SK-N-SH treated with all-trans-retinoic acid at 6 μM for 48 hours (cell line): ENCODE measurements at regions not wholly inside any gene's neighbourhood (a gene's known extent, or its start where the extent isn't known, plus 50 kb on each side); places are given as distances from the start of the nearest gene placed in this dataset.

ENCODE experiments used
- ATAC-seq: fragments of 200-7000 bp; cut with Tn5 transposase; 3 replicates; pipeline ENCODE4 v1.9.1; 2020; ENCODE audit warnings: mild to moderate bottlenecking, moderate library complexity
- ARNTL ChIP-seq: fragments of 450-650 bp; formaldehyde crosslinking; IDR thresholded peaks from 2 replicates; pipeline ENCODE4 v1.5.0; 2020; ENCODE audit warnings: low read depth, mild to moderate bottlenecking, moderate library complexity, borderline replicate concordance
- BACH2 ChIP-seq: fragments of 250-450 bp; sonication (Bioruptor Pico); IDR thresholded peaks from 2 replicates; pipeline ENCODE4 v1.9.0; 2021; ENCODE audit warnings: mild to moderate bottlenecking, borderline replicate concordance
- CSDC2 ChIP-seq: fragments of 250-450 bp; sonication (Bioruptor Pico); IDR thresholded peaks from 2 replicates; pipeline ENCODE4 v1.5.0; 2020; ENCODE audit warnings: mild to moderate bottlenecking, moderate library complexity
- CSRNP3 ChIP-seq: fragments of 250-450 bp; sonication (Bioruptor Pico); IDR thresholded peaks from 2 replicates; pipeline ENCODE4 v1.5.1; 2021; ENCODE audit warnings: mild to moderate bottlenecking, moderate library complexity
- ESRRG ChIP-seq: fragments of 250-450 bp; sonication (Bioruptor Pico); IDR thresholded peaks from 2 replicates; pipeline ENCODE4 v1.6.1; 2021; ENCODE audit warnings: mild to moderate bottlenecking
- GLIS3 ChIP-seq: fragments of 250-450 bp; sonication (Bioruptor Pico); IDR thresholded peaks from 2 replicates; pipeline ENCODE4 v1.5.0; 2020; ENCODE audit warnings: mild to moderate bottlenecking, moderate library complexity
- ISL1 ChIP-seq: fragments of 250-450 bp; sonication (Bioruptor Pico); IDR thresholded peaks from 2 replicates; pipeline ENCODE4 v2.1.2; 2022; ENCODE audit warnings: mild to moderate bottlenecking, moderate library complexity
- OSR1 ChIP-seq: fragments of 250-450 bp; sonication (Bioruptor Pico); IDR thresholded peaks from 2 replicates; pipeline ENCODE4 v1.8.0; 2022; ENCODE audit warnings: moderate library complexity, mild to moderate bottlenecking, inconsistent platforms
- PATZ1 ChIP-seq: fragments of 250-450 bp; sonication (Bioruptor Pico); IDR thresholded peaks from 2 replicates; pipeline ENCODE4 v1.8.0; 2020; ENCODE audit warnings: mild to moderate bottlenecking, moderate library complexity, borderline replicate concordance
- PPARA ChIP-seq: fragments of 250-450 bp; sonication (Bioruptor Pico); IDR thresholded peaks from 2 replicates; pipeline ENCODE4 v1.5.0; 2020; ENCODE audit warnings: mild to moderate bottlenecking, borderline replicate concordance
- RARB ChIP-seq: fragments of 250-450 bp; sonication (Bioruptor Pico); IDR thresholded peaks from 2 replicates; pipeline ENCODE4 v1.8.0; 2021; ENCODE audit warnings: mild to moderate bottlenecking, moderate library complexity
- SNAI2 ChIP-seq: fragments of 250-450 bp; sonication (Bioruptor Pico); IDR thresholded peaks from 2 replicates; pipeline ENCODE4 v1.5.0; 2020; ENCODE audit warnings: mild to moderate bottlenecking, moderate library complexity
- TCF4 ChIP-seq: fragments of 250-450 bp; sonication (Bioruptor Pico); IDR thresholded peaks from 2 replicates; pipeline ENCODE4 v1.8.0; 2021; ENCODE audit warnings: mild to moderate bottlenecking, moderate library complexity, borderline replicate concordance
- TOX ChIP-seq: fragments of 250-450 bp; sonication (Bioruptor Pico); IDR thresholded peaks from 2 replicates; pipeline ENCODE4 v1.8.0; 2021; ENCODE audit warnings: mild to moderate bottlenecking, moderate library complexity, borderline replicate concordance
- TSHZ2 ChIP-seq: fragments of 250-450 bp; sonication (Bioruptor Pico); IDR thresholded peaks from 2 replicates; pipeline ENCODE4 v1.5.0; 2020; ENCODE audit warnings: mild to moderate bottlenecking, moderate library complexity
- ZC3H10 ChIP-seq: fragments of 250-450 bp; sonication (Bioruptor Pico); IDR thresholded peaks from 2 replicates; pipeline ENCODE4 v1.5.1; 2021; ENCODE audit warnings: mild to moderate bottlenecking, moderate library complexity
- ZFP3 ChIP-seq: fragments of 250-450 bp; sonication (Bioruptor Pico); IDR thresholded peaks from 2 replicates; pipeline ENCODE4 v1.5.0; 2020; ENCODE audit warnings: mild to moderate bottlenecking, moderate library complexity
- ZFP30 ChIP-seq: fragments of 450-650 bp; formaldehyde crosslinking; IDR thresholded peaks from 2 replicates; pipeline ENCODE4 v1.5.0; 2022; ENCODE audit warnings: mild to moderate bottlenecking, moderate library complexity
- ZNF565 ChIP-seq: fragments of 450-650 bp; formaldehyde crosslinking; conservative IDR thresholded peaks from 2 replicates; pipeline ENCODE4 v1.5.0; 2020; ENCODE audit warnings: low read depth, mild to moderate bottlenecking, moderate library complexity
- ZNF70 ChIP-seq: fragments of 450-650 bp; formaldehyde crosslinking; IDR thresholded peaks from 2 replicates; pipeline ENCODE4 v1.5.0; 2020; ENCODE audit warnings: mild to moderate bottlenecking, moderate library complexity
- ZNF8 ChIP-seq: fragments of 450-650 bp; formaldehyde crosslinking; IDR thresholded peaks from 2 replicates; pipeline ENCODE4 v1.5.0; 2020; ENCODE audit warnings: mild to moderate bottlenecking, moderate library complexity

- TF ChIP-seq CSRNP3 (CRISPR knock-in tag) (no peak), TCF4 (no peak), PATZ1 (CRISPR knock-in tag) (no peak), ESRRG (CRISPR knock-in tag) (no peak), PPARA (CRISPR knock-in tag) (no peak), ZNF565 (CRISPR knock-in tag) (no peak)
- TF ChIP-seq, all 23 proteins: peak for 0
Measured at GRCh38 chr14:98503086-98503815, 768.7 kb downstream of the BCL11B start (continued).

- no peak for ATAC-seq
- TF ChIP-seq ZFP30 (no peak), ZNF70 (CRISPR knock-in tag) (no peak), TCF4 (no peak), ZC3H10 (CRISPR knock-in tag) (no peak), ESRRG (CRISPR knock-in tag) (no peak), OSR1 (no peak), TSHZ2 (CRISPR knock-in tag) (no peak), ZNF565 (CRISPR knock-in tag) (no peak), ARNTL (CRISPR knock-in tag) (no peak), SNAI2 (CRISPR knock-in tag) (no peak), TOX (no peak)
Measured at GRCh38 chr14:98507264-98507663, 764.7 kb downstream of the BCL11B start.

- TF ChIP-seq PPARA (CRISPR knock-in tag) (no peak), ZNF565 (CRISPR knock-in tag) (no peak), CSDC2 (CRISPR knock-in tag) (no peak), ISL1 (CRISPR knock-in tag) (no peak), OSR1 (no peak), ESRRG (CRISPR knock-in tag) (no peak), ZNF70 (CRISPR knock-in tag) (no peak), ARNTL (CRISPR knock-in tag) (no peak), TCF4 (no peak), ZNF8 (CRISPR knock-in tag) (no peak), GLIS3 (CRISPR knock-in tag) (no peak), ZFP3 (CRISPR knock-in tag) (no peak), ZFP30 (no peak), TSHZ2 (CRISPR knock-in tag) (no peak), BACH2 (CRISPR knock-in tag) (no peak), RARB (CRISPR knock-in tag) (no peak)
- no peak for ATAC-seq
Measured at GRCh38 chr14:98510392-98510791, 761.6 kb downstream of the BCL11B start.
